OCI-LY1 (cell line): ENCODE measurements at regions not wholly inside any gene's neighbourhood (a gene's known extent, or its start where the extent isn't known, plus 50 kb on each side); places are given as distances from the start of the nearest gene placed in this dataset.

Source experiments
- CTCF ChIP-seq: fragments of 200-600 bp; sonication (generic), shearing (Covaris generic); IDR thresholded peaks from 2 replicates; pipeline ENCODE4 v1.5.1; 2017; ENCODE audit warnings: mild to moderate bottlenecking, antibody characterized with exemption, low read length, moderate library complexity, mixed read lengths
- EZH2 ChIP-seq: fragments of 200-600 bp; sonication (generic), shearing (Covaris generic); IDR thresholded peaks from 2 replicates; pipeline ENCODE4 v1.8.0; 2017; ENCODE audit warnings: borderline replicate concordance, mixed run types, mild to moderate bottlenecking, antibody characterized with exemption, low read length, moderate library complexity, mixed read lengths

- TF ChIP-seq CTCF (no peak), EZH2 (no peak)
Observed at GRCh38 chr6:27830212-27830599, 82.0 kb downstream of the OR2B2 start.
